ENCODE measurements at regions not wholly inside any gene's neighbourhood (a gene's known extent, or its start where the extent isn't known, plus 50 kb on each side); places are given as distances from the start of the nearest gene placed in this dataset.
"Not testable (repeated sequence)": the region's sequence is repeated elsewhere in the genome, so short reads cannot be mapped to it uniquely, and the experiment has no call there.

GRCh38 chr5:173684535-173684934 is 68.1 kb upstream of the BOD1 start:
- not testable (repeated sequence) for TF ChIP-seq CTCF, POLR2A (IDR thresholded peaks at IDR 0.05)

Data from heart left ventricle (tissue), 13 donors.